ENCODE measurements at regions not wholly inside any gene's neighbourhood (a gene's known extent, or its start where the extent isn't known, plus 50 kb on each side); places are given as distances from the start of the nearest gene placed in this dataset.
"Not testable (repeated sequence)": the region's sequence is repeated elsewhere in the genome, so short reads cannot be mapped to it uniquely, and the experiment has no call there.

DNA sequence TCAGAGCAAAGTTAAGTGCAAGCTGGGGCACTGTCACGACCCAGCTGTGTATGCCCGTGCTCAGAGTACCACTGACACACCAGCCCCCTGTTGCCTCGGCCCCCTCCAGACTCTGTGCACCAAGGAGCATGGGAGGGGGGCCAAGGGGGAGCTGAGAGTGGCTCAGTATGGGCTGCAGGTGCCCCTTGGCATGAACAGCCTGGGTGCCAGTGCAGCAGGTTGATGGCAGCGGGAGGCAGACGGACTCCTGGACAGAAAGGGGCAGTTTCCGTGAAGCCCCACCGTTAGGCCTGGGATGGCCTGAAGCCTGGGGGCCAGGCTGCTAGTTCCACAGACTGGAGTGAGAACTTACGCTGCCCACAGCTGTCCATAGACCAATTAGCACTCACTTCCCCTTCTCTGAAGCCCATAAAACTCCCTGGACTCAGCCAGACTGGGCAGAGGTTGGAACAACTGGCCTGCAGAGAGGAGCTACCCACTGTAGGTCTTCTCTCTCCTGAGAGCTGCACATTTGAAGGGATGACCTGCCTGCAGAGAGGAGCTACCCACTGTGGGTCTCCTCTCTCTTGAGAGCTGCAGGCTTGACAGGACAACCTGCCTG lies 182.8 kb downstream of the DEPDC1B start:
- DNase-seq: no peak

DNA sequence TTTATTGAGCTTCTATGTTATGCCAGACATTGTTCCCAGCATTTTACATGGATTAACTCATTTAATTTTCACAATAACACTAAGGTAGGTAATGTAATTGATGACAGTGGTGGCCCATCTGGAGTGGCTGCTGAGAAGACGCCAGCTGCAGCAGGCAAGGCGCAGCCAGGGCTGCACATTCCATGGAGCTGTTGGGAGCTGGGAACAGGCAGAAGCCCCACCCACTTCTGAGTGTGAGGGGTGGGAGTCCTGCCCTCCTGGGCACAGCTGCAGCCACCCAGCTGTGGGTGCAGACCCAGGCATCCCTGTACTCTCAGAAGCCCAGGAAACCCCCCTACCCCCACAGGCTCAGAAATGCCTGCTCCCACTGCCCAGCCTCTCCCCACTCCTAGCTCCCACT lies 183.3 kb downstream of the DEPDC1B start:
- no peak for DNase-seq

DNA sequence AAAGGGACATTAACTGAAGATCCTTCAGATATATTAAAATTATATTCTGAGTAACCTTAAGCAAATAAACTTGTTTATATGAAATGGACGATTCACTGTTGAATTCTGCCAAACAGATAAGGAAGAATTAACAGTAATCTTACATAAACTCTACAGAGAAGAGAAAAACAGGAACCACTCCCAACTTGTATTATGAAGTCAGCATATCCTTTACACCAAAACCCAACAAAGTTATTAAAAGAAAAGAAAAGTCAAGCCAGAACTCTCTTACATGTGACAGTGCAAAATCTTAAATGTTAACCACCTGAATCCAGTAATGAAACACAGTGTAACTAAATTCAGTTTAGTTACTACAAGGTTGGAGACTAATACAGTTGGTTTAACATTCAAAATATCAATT lies 185.8 kb downstream of the DEPDC1B start:
- DNase-seq: peak; percentile 33 to 42

DNA sequence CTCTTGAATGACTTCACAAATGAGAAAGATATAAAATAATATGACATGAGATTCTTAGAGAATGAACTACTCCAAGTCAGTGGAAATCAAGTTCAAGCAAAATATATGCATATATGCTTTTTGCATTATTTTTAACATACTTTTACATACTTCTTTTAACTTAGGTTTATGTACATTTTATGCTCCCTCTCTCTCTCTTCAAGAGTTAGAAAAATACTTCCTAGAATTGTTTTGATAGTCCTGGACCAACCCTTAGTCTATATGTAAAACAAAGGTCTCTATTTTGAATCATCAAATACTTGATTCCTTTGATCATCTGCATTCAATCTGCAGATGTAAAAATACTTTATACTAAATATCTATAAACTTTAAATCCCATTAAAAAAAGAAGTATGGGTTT lies 187.8 kb downstream of the DEPDC1B start:
- DNase-seq: no peak

DNA sequence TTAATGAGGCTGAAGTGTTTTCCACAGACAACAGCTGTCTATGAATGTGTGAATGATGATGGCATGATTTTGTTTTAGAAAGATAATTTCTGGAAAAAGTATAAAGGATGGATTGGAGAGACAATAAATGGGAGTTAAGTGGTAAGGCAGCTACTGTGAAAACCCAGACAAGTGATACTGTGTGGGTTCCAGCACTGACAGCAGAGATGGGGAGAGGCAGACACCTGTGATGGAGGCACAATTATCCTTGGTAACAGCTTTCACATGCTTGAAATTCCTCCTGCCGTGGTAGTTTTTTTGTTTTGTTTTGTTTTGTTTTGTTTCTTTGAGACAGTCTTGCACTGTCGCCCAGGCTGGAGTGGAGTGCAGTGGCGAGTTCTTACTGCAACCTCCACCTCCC lies 189.3 kb downstream of the DEPDC1B start:
- DNase-seq: no peak

DNA sequence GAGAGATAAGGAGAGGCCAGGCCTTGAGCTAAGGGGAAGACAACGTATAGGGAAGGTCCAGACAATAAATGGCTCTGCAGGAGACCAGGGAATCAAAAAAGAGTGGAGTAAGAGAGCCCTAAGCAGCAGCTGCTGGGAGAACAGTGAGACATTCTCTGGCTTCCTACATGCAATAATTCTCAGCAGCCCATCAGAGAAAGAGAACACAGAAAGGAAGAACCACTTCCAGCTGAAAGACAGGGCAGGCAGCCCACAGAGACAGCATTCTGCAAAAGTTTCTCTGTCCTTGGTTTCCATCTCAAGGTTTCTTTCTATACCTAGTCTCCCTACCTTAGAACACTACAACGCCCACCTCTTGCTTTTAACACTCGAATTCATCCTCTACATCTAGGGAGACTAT lies 189.9 kb downstream of the DEPDC1B start:
- DNase-seq: no peak

DNA sequence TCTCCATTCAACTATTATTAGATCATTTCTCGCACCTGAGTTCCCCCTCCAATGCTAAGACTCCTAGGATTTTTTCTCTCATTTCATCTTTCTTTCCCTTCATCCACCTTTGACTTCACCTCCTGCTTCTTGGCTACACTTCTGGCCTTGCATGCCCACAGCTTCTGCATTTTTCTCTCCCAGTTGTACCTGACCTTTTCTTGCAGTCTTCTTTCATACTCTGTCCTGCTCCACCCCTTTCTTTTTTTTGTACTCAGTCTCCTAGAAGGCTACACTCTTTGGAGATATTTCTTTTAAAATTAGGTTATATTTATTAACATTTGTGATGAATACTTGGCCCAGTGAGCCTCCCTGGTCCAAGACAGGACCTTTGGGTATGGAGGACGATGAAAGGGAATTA lies 190.4 kb downstream of the DEPDC1B start:
- no peak for DNase-seq

DNA sequence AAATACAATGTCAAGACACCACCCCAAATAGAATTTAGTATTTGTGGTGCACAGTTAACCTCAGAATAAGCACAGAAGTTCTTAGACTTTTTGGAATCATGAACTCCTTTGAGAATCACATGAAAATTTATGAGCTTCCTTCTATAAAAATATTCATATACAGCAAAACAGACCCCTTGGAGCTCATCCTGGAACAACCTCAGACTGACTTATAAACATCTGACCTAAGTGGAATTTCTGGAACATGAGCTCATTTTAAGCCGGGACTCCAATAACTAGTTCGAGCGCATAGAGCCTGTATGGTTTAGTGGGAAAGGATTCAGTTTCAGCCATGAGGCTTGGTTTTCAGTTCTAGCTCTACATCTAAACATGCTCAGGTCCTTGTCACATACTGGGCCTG lies 192.3 kb downstream of the DEPDC1B start:
- DNase-seq: no peak

DNA sequence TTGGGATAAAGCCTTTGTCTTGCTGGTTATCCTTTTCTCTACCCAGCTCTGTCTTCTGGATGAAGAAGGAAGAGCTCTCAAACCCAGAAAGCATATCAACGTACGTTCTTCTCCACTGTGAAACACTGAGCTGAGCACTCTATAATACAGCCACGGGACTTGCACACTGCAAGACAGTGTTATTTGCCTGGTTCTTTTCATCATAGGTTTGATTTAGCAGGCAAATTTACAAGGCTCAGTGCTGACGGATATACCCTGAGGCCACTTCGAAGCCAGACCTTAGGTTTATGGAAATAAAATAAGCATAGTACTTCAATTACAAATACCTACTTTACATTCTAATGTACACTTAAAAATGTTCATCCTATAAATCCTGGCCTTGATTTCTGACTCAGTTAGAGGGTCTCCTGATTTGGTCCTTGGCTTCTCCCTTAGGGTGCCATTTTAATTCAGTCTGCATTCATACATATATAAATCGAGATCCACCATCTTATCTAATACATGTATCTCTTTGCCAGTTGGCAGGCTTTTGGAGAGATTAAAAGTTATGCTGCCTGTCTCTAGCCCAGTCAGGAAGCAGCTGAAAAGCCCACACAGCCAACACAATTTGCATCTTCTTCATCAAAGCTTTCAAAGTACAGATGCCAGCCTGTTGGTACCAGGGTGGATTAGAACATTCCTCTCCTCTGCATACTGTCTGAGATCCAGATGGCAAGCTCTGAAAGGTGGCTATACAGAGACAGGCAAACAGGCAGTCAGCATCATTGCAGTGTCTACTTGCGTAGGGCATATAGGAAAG lies 194.4 kb downstream of the DEPDC1B start:
- DNase-seq: no peak

DNA sequence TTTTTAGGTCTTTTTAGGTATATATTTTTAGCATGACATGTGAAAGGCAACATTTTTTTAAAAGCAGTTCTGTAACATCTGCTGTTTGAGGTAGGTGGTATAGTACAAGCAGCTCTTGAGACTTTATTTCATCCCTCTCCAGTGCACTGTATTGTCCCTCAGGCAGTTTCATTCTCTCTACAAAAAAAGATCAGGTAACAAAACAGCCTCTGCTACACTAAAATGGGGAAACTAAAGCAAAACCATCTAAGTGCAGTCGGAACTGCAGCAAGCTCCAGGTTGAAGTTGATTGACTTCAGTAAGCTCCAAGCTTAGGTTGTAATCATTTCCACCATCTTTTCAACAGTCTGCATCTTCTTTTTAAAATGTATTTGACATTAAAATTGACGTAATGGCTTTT lies 195.6 kb downstream of the DEPDC1B start:
- DNase-seq: no peak

DNA sequence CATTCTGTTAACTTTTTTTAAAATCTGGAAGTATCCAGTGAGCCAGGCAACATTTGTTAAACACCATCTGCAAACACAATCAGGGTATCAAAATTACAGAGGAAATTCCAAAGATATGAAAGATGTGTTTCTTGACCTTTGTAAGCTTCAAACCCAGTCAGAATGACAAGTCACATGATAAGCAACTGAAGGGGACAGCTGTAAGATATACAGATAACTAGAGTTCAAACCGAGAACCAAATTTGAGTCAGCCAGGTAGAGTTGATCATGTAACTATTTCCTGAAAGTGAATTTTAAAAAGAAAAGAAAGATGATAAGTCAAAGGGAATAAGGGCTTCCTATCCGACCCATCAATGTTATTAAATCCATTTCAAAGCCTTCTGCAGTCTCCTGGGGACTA lies 196.2 kb downstream of the DEPDC1B start:
- DNase-seq: peak in 1 of 2 donors; percentile 15

DNA sequence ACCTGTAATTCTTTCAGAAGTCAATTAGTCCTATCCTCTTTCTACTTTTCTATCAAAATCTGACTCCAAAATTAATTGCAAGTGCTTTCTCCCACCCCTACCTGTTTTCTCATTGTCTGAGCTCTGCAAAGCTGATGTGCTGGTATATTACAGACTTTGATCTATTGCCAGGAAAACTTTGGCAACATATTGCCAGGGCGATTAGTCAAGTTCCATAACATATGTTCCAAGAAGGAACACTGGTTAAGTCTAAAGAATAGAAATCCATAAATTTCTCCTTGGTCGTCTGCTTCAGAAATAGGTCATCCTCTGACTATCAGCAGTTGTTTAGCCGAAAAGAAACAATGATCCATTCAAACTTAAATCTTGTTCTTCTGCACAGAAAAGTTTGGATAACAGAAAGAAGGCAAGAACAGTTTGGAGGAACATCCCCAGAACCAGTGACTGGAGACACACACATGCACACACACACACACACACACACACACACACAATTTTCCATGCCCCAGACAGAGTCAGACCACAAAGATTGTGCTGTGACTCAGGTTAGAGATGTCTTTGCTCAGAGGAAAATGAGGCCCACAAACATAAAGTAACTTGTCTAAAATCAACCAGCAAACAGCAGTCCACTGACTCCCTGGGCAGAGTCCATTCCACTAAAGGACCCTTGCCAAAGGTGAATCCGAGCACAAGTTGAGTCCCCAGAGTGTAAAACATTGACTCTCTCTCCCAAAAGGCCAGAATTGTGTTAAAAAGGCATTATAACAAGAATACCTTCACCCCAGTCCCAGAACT lies 202.1 kb downstream of the DEPDC1B start:
- no peak for DNase-seq

DNA sequence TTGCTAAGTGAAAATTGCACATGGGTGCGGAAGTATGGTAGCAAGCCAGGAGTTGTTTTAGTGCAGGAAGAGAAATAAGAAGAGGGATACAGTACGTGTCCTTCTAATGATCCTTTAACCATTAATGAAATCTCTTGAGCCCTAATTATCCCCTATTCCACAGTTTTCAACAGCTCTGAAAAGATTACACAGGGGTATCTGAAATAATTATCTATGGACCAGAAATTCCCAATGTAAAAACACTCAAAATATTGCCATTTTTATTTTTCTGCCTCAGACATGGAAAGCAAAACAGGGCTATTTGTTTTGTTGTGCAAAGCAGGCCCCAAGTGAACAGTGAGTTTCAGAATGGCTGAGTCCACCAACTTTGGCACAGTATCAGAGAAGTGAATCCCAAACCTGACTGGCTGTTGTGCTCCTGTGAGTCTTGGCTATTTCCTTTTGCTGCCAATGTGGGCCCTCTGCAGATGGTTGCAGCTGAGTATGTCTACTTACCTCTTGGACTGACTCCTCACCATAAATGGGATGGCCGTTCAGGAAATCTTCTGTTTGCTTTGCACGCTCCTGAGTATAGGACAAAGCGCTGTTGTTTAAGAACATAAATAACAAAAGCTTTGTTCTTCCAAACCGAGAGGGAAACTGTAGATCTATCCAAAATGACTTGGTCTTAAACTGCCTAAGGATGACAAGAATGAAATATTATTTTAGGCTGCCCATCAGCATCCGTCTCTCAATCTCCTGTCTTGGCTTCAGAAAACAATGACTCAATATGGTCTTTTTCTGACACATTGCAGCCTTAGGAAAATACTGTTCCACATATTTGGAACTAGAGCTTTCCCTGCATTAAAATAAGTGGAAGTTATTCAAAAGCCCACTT lies 204.1 kb downstream of the DEPDC1B start:
- no peak for DNase-seq

DNA sequence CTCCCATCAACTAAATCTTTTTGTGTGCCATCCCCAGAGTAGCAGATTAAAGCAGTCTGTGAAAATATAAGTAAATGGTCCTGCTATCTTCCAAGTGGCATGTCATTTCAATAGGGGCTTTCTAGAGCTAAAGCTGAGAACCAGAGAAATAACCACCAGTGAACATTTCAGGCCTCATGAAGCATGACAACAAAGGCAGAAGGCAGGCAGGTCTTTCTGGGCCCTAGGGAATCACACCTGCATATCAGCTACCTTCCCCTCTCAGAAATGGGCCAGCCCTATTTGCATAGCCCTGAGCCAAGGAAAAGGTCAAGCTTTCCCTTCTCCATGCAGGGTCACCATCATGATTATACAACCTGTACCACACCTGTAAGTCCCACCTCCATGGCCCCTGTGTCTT lies 205.3 kb downstream of the DEPDC1B start:
- no peak for DNase-seq

DNA sequence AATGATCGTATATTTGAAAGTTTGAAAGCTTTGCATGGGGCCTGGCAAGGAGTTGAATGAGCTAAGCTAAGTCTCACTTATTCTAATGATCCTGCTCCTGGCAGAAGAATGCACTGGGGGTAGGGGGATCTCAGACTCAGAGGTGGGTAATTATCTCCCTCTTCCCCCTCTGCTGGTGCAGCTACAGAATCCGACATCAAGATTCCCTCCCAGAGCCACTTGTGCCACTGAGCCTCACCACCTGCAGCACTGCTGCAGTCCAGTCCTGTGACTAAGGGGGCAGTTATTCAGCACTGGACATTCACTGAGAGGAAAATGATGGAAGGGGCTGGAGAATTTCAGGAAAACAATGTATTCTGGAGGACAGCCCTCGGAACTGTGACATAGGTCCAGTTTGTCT lies 205.8 kb downstream of the DEPDC1B start:
- DNase-seq: no peak

DNA sequence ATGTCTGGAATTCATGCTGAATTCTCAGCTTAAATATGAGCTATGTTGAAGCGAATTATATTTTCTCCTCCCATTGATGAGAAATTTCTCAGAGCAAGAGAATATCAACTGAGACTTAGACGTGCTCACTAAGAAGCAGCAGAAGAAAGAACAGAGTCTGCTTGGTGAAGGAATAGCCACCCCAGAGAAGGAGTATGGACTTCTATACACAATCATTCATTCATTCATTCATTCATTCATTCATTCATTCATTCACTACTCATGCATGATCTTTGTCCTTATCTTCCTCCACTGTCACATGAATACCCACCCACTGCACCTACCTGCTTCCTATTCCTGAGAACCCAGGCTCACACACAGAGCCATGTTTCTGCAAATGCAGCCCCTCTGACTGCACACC lies 206.6 kb downstream of the DEPDC1B start:
- no peak for DNase-seq

DNA sequence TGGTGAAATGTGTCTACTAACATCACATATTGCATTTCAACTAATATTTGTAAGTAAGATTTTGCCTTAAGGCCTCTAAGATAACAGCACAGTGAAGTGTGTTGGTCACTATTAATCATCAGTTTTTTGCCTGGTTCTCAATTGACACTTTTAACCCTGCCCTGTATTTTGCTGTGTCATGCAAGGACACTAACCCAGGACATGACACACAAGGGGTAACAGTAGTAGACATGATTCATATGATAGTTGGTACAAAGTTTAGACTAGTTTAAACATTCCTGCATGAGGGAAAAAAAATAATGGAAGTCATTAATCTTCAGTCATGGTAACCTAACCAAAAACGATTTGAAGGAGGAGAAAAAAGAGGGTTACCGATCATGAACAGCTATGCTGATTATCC lies 207.0 kb downstream of the DEPDC1B start:
- no peak for DNase-seq

DNA sequence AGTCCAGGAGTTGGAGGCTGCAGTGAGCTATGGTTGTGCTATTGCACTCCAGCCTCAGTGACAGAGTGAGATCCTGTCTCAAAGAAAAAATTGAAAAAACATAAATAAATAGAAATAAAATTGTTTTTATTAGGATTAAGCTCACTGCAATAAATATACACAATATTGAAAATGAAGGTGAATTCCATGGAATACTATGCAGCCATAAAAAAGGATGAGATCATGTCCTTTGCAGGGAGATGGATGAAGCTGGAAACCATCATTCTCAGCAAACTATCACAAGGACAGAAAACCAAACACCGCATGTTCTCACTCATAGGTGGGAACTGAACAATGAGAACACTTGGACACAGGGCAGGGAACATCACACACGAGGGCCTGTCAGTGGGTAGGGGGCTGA lies 207.6 kb downstream of the DEPDC1B start:
- not testable (repeated sequence) for DNase-seq

DNA sequence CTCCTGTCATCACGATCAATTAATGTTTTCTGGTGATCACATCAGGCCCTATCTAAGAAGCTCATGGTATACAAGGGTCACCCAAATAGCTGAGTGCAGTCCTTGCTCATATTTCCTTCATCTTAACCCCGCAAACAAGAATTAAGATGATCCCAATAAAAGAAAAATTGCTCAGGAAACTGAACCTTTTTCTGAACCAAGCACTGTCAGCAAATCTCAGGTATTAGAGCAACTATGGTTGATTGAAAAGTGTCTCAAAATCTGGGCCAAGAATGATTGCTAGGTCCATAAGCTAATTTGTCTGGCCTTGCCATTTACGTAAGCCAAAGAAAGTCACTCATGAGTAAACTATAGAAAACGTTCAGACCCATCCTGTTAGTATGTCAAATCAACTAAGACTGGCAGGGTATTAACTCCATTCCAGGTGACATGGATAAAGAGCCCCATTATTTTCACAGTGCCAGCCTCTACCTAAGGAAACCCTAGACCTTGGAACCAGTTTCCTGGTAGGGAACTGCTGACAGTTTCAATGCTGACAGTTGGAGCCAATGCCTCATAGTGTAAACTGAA lies 209.3 kb downstream of the DEPDC1B start:
- no peak for DNase-seq

DNA sequence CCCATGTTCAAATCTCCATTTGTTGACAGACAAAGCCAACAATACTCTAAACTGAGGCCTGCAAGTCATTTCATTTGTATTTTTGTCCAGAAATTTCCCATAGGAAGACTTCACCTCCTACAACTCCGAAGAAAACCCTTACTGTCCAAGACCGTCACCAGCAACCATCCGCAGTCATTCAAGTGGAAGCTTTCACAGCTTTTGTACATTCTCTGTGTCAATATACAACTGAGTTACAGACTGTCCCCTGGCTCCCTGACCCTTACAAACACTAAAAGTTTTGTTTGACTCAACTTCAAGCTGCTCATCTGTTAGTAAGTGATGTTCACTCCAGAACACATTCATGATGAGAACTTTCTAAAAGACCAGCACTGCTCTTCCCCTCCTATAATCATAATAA lies 210.1 kb downstream of the DEPDC1B start:
- no peak for DNase-seq

DNA sequence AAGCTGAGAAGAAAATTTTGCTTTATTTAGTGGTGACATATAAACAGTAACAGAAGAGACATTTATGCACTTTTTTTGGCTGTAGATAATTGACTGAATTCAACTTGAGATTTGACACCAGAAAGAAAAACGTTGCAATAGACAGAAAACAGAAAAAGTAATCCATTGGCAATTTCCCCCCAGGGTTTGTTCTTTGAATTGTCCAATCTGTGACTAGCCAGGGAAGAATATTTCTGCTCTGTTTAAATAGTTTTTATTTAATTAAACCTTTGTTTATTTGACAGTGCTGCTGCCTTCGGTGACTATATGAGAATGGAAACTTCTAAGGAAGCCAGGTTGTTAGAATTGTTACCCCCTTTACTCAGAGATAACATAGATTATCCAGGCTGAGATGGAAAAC lies 210.6 kb downstream of the DEPDC1B start:
- DNase-seq: no peak

DNA sequence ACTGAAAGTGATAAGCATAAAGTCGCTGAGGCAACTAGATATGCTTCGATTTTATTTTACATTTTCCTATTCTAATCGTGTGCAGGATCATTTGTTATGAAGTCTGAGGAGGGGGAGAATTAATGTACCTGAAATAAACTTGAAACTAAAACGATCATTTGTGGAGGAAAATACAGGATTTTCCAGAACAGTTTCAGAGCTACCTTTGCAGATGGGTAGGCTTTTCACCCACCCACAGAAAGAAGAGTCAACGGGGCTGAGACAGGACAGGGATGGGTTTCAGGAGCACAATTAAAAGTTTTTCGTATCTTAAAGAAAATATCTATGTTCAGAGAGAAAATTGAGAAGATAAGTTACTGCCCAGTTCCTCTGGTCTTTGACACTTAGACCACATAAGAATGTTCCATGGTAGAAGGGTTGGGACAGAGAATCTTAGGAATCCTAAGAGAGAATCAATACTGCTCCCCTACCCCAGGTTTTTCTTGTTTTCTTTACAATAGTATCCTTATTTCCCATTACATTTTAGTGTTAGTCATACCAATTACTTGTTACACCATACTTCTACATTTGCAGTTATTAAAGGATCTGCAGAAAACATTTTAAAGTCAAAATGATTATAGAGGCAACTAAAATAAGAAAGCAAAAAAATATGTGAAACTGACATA lies 211.4 kb downstream of the DEPDC1B start:
- no peak for DNase-seq
